ENCODE measurements at regions not wholly inside any gene's neighbourhood (a gene's known extent, or its start where the extent isn't known, plus 50 kb on each side); places are given as distances from the start of the nearest gene placed in this dataset.

DNA sequence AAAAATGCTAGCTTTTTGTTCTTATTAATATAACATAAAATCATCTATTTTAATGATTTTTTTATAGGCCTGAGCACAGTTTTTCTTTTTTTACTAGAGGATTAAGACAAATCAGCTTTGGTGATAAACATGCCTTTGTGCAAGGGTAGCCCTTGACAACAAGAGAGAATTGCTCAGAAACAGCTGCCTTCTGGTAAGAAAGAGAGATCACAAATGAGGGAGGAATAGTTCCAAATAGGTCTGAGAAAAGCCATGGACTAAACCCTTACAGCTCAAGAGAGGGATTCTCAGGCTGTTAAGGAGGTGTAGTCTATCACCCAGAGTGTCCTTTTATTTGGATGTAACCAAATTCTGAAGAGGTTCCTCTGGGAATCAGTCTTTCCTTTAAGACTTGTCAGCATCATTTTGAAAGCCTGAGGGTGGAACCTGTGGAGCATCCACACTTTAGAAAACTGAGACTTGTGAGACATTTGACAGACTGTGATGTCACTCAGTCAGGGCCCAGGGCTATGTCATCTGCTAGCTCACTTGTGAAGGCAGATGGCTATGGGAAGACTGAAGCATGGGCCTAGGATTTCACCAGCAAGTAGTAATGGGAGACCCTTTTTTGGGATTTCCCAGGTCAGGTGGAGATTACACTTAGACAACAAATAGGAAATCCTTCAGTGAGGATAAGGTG, 102.9 kb upstream of the KCNAB1 start:
- TF ChIP-seq CTCF (IDR thresholded peaks at IDR 0.05; ENCODE audit: extremely low read depth, insufficient read depth, missing control alignments) = no peak
- no peak for DNase-seq (ENCODE audit: low spot score)
- in situ Hi-C loops (cut with MboI; ENCODE audit: low pct_unique_long_range_greater_than_20kb, low sequenced_read_pairs, unreplicated experiment) = no loop called here

GRCh38 chr3:156024904-156025533, 95.4 kb upstream of the KCNAB1 start:
- in situ Hi-C loops (cut with MboI; ENCODE audit: low pct_unique_long_range_greater_than_20kb, low sequenced_read_pairs, unreplicated experiment) = no loop called here
- no peak for TF ChIP-seq CTCF (IDR thresholded peaks at IDR 0.05; ENCODE audit: extremely low read depth, insufficient read depth, missing control alignments)
- DNase-seq (ENCODE audit: low spot score) = no peak

DNA sequence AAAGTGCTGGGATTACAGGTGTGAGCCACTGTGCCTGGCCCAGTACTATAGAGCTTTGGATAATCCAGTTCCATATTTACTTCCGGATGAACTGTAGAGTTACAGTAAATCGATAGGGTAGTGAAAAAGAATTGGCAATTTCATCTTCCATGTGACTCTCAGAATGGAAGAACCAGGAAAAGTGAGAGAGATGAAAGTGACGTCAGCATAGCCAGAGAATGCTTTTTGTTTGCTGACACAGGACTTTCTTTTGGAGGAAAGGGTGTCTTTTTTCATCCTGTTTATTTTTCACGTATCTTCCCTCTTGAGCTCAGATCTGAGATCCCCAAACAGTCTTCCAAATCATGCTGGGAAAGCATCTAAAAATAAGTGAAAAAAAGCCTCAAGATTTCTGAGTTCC, 91.2 kb upstream of the KCNAB1 start:
- in situ Hi-C loops (cut with MboI; ENCODE audit: low pct_unique_long_range_greater_than_20kb, low sequenced_read_pairs, unreplicated experiment) = no loop called here
- TF ChIP-seq CTCF (IDR thresholded peaks at IDR 0.05; ENCODE audit: extremely low read depth, insufficient read depth, missing control alignments) = no peak
- DNase-seq (ENCODE audit: low spot score) = no peak

GRCh38 chr3:156030723-156031122, 89.7 kb upstream of the KCNAB1 start:
- in situ Hi-C loops (cut with MboI; ENCODE audit: low pct_unique_long_range_greater_than_20kb, low sequenced_read_pairs, unreplicated experiment) = no loop called here
- TF ChIP-seq CTCF (IDR thresholded peaks at IDR 0.05; ENCODE audit: extremely low read depth, insufficient read depth, missing control alignments) = no peak
- no peak for DNase-seq (ENCODE audit: low spot score)

- in situ Hi-C loops (cut with MboI; ENCODE audit: low pct_unique_long_range_greater_than_20kb, low sequenced_read_pairs, unreplicated experiment) = no loop called here
- no peak for DNase-seq (ENCODE audit: low spot score)
- no peak for TF ChIP-seq CTCF (IDR thresholded peaks at IDR 0.05; ENCODE audit: extremely low read depth, insufficient read depth, missing control alignments)
These were observed 87.0 kb upstream of the KCNAB1 start for GRCh38 chr3:156033428-156033827.

DNA sequence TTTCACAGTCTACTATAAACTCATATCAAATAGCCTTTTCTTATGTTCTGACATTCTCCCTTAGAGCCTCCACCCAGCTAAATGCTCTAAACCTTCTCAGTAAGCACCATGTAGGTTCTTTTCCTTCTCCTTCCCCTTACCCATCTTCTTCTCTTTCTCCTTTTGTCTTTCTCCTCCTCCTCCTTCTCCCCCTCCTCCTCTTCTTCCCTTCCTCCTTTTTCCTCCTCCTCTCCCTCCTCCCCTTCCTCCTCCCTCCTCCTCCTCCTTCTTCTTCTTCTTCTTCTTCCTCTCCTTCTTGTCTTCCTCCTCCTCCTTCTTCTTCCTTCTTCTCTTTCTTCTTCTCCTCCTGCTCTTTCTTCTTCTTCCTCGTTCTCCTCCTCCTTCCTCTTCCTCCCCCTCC, 85.2 kb upstream of the KCNAB1 start:
- DNase-seq (ENCODE audit: low spot score) = no peak
- in situ Hi-C loops (cut with MboI; ENCODE audit: low pct_unique_long_range_greater_than_20kb, low sequenced_read_pairs, unreplicated experiment) = no loop called here
- no peak for TF ChIP-seq CTCF (IDR thresholded peaks at IDR 0.05; ENCODE audit: extremely low read depth, insufficient read depth, missing control alignments)
